Progenitor cell of endocrine pancreas (in vitro differentiated cells): ENCODE measurements at regions not wholly inside any gene's neighbourhood (a gene's known extent, or its start where the extent isn't known, plus 50 kb on each side); places are given as distances from the start of the nearest gene placed in this dataset.

Source experiments
- DNase-seq: peaks from one replicate; pipeline ENCODE4 v3.0.0; 2021; ENCODE audit warnings: low spot score; ENCODE audit not compliant: unreplicated experiment
- H3K27ac Mint-ChIP-seq: 2 replicates; pipeline ENCODE4 v1.8.0; 2021; ENCODE audit warnings: mild to moderate bottlenecking, moderate library complexity, mixed read lengths
- H3K27me3 Mint-ChIP-seq: 2 replicates; pipeline ENCODE4 v1.8.0; 2021; ENCODE audit warnings: mixed read lengths
- H3K36me3 Mint-ChIP-seq: 2 replicates; pipeline ENCODE4 v1.8.0; 2022; ENCODE audit warnings: mixed read lengths; ENCODE audit not compliant: insufficient read depth
- H3K4me1 Mint-ChIP-seq: 2 replicates; pipeline ENCODE4 v1.8.0; 2021; ENCODE audit warnings: low read depth, mixed read lengths
- H3K4me3 Mint-ChIP-seq: 2 replicates; pipeline ENCODE4 v1.8.0; 2021; ENCODE audit warnings: low read depth, mild to moderate bottlenecking, moderate library complexity, mixed read lengths
- H3K9me3 Mint-ChIP-seq: 2 replicates; pipeline ENCODE4 v1.8.0; 2021; ENCODE audit warnings: low read depth, mixed read lengths
- CTCF ChIP-seq: fragments of 200-600 bp; sonication (generic); IDR thresholded peaks from one replicate; pipeline ENCODE4 v1.5.0; 2021; ENCODE audit warnings: antibody characterized with exemption, mild to moderate bottlenecking; ENCODE audit not compliant: unreplicated experiment

- peak; percentile 53 for TF ChIP-seq CTCF
- H3K9me3 Mint-ChIP-seq: no peaks in the 10 kb centered on the region
- H3K4me1 Mint-ChIP-seq: no peaks in the 10 kb centered on the region
- H3K27ac Mint-ChIP-seq: no peak overlapping the region
- DNase-seq: no peak
- no peaks in the 10 kb centered on the region for H3K27me3 Mint-ChIP-seq
- H3K36me3 Mint-ChIP-seq: peaks cover 9% of the 10 kb centered on the region
- no peak overlapping the region for H3K4me3 Mint-ChIP-seq
Measured at GRCh38 chr6:56699066-56699654, 56.5 kb upstream of the DST start.

- Mint-ChIP-seq H3K36me3 (peaks cover 9% of the 10 kb centered on the region), H3K4me3 (no peak overlapping the region), H3K27me3 (no peaks in the 10 kb centered on the region), H3K9me3 (no peaks in the 10 kb centered on the region), H3K4me1 (peaks cover 3% of the 10 kb centered on the region), H3K27ac (no peak overlapping the region)
- no peak for DNase-seq
- TF ChIP-seq CTCF: no peak
Measured at GRCh38 chr6:56695702-56696101, 53.0 kb upstream of the DST start.

GRCh38 chr6:56694002-56694401 is 51.3 kb upstream of the DST start:
- Mint-ChIP-seq H3K4me3 (no peak overlapping the region), H3K9me3 (no peaks in the 10 kb centered on the region), H3K27ac (no peak overlapping the region), H3K36me3 (peaks cover 9% of the 10 kb centered on the region), H3K4me1 (peaks cover 8% of the 10 kb centered on the region), H3K27me3 (no peaks in the 10 kb centered on the region)
- no peak for DNase-seq
- TF ChIP-seq CTCF: no peak

GRCh38 chr6:56693246-56693607 is 50.5 kb upstream of the DST start:
- H3K4me1 Mint-ChIP-seq: peaks cover 8% of the 10 kb centered on the region
- no peak overlapping the region for H3K27ac Mint-ChIP-seq
- no peaks in the 10 kb centered on the region for H3K27me3 Mint-ChIP-seq
- no peak for TF ChIP-seq CTCF
- no peak for DNase-seq
- H3K9me3 Mint-ChIP-seq: no peaks in the 10 kb centered on the region
- peaks cover 9% of the 10 kb centered on the region for H3K36me3 Mint-ChIP-seq
- H3K4me3 Mint-ChIP-seq: no peak overlapping the region

GRCh38 chr6:56692523-56693245 is 50.0 kb upstream of the DST start:
- no peak overlapping the region for H3K4me3 Mint-ChIP-seq
- H3K4me1 Mint-ChIP-seq: peaks cover 10% of the 10 kb centered on the region
- no peak overlapping the region for H3K27ac Mint-ChIP-seq

More at GRCh38 chr6:56692523-56693245, 50.0 kb upstream of the DST start:
- DNase-seq: no peak
- no peaks in the 10 kb centered on the region for H3K9me3 Mint-ChIP-seq
- TF ChIP-seq CTCF: no peak
- H3K36me3 Mint-ChIP-seq: peaks cover 9% of the 10 kb centered on the region
- no peaks in the 10 kb centered on the region for H3K27me3 Mint-ChIP-seq
